Activated CD4-positive, alpha-beta T cell treated with anti-CD3 and anti-CD28 coated beads for 36 hours (primary cell): ENCODE measurements at regions not wholly inside any gene's neighbourhood (a gene's known extent, or its start where the extent isn't known, plus 50 kb on each side); places are given as distances from the start of the nearest gene placed in this dataset.

Source experiments
- ATAC-seq: fragments of 200-7000 bp; cut with Tn5 transposase; one replicate; pipeline ENCODE4 v1.10.0; 2021; ENCODE audit warnings: mild to moderate bottlenecking, moderate library complexity
- CTCF ChIA-PET: fragments of 350-600 bp; sonication (Branson Sonifier 250); formaldehyde crosslinking; loops from one replicate; lab custom pipeline; 2021; ENCODE audit warnings: antibody characterized with exemption; lab: Charles Lee
- POLR2A ChIA-PET: fragments of 350-600 bp; sonication (Branson Sonifier 250); formaldehyde crosslinking; loops from one replicate; lab custom pipeline; 2021; ENCODE audit warnings: antibody characterized with exemption, inconsistent platforms; lab: Charles Lee
- DNase-seq: peaks from one replicate; pipeline ENCODE4 v3.0.0-alpha.2; 2020
- H3K27ac Mint-ChIP-seq: one replicate; pipeline ENCODE4 v1.8.0; 2021; ENCODE audit warnings: mixed read lengths
- H3K27me3 Mint-ChIP-seq: one replicate; pipeline ENCODE4 v1.8.0; 2021; ENCODE audit warnings: mixed read lengths
- H3K36me3 Mint-ChIP-seq: one replicate; pipeline ENCODE4 v1.8.0; 2021; ENCODE audit warnings: low read depth, mixed read lengths
- H3K4me1 Mint-ChIP-seq: one replicate; pipeline ENCODE4 v1.8.0; 2021; ENCODE audit warnings: mixed read lengths
- H3K4me3 Mint-ChIP-seq: one replicate; pipeline ENCODE4 v1.8.0; 2021; ENCODE audit warnings: mild to moderate bottlenecking, moderate library complexity, mixed read lengths
- H3K9me3 Mint-ChIP-seq: one replicate; pipeline ENCODE4 v1.8.0; 2021; ENCODE audit warnings: low read depth, mixed read lengths
- intact Hi-C, 2 experiments: fragments of 100-400 bp; cut with DNase I in 1 of 2; cut with micrococcal nuclease in 1 of 2; formaldehyde crosslinking; loops; one replicate each; pipeline versions ENCODE4 v1.14.2 to v1.15.1; 2022 to 2024; cut with DNase I, micrococcal nuclease

GRCh38 chr17:14719942-14720341 lies 419.1 kb downstream of the HS3ST3B1 start:
- intact Hi-C loops: no loop called here
- ChIA-PET CTCF (no interaction called here), POLR2A (no interaction called here)
- Mint-ChIP-seq H3K36me3 (no peaks in the 10 kb centered on the region), H3K27me3 (peaks cover 5% of the 10 kb centered on the region), H3K9me3 (peaks cover 12% of the 10 kb centered on the region), H3K4me3 (no peak overlapping the region), H3K4me1 (no peaks in the 10 kb centered on the region), H3K27ac (no peak overlapping the region)
- ATAC-seq (no peak), DNase-seq (no peak)

GRCh38 chr17:14717859-14718258 lies 417.0 kb downstream of the HS3ST3B1 start:
- ChIA-PET CTCF (no interaction called here), POLR2A (no interaction called here)
- Mint-ChIP-seq H3K4me1 (no peaks in the 10 kb centered on the region), H3K36me3 (no peaks in the 10 kb centered on the region), H3K4me3 (no peak overlapping the region), H3K27me3 (peaks cover 5% of the 10 kb centered on the region), H3K9me3 (peaks cover 7% of the 10 kb centered on the region), H3K27ac (no peak overlapping the region)
- DNase-seq (no peak), ATAC-seq (no peak)
- intact Hi-C loops: no loop called here

DNA sequence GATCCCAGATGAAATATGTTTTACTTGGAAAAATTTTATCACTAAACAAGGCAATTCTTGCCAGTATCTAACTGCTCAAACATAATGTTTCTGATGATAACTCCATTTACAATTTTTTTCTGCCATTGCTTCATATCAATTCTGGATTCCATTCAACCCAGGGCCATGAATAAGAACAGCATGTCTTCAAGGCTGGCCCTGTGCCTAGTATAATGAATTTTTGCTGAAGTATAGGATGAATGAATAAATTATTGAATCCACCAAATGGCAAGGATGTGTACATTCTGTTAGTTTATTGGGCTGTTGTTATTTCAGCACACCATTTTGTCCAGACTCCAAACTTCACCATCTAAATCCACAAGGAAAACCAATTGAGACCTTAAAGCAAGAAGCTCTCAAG lies 414.7 kb downstream of the HS3ST3B1 start:
- DNase-seq (no peak), ATAC-seq (no peak)
- H3K27me3 Mint-ChIP-seq: peaks cover 5% of the 10 kb centered on the region
- no peak overlapping the region for H3K27ac Mint-ChIP-seq
- H3K36me3 Mint-ChIP-seq: no peaks in the 10 kb centered on the region
- intact Hi-C loops: no loop called here
- H3K9me3 Mint-ChIP-seq: no peaks in the 10 kb centered on the region
- H3K4me3 Mint-ChIP-seq: no peak overlapping the region
- CTCF ChIA-PET: interaction anchor here (0.7 kb wide), 1 partner anchor 211 kb away, joined by 3 read pairs; no protein-coding TSS in a partner anchor
- POLR2A ChIA-PET: no interaction called here
- no peaks in the 10 kb centered on the region for H3K4me1 Mint-ChIP-seq

- intact Hi-C loops: no loop called here
- DNase-seq (no peak), ATAC-seq (no peak)
- Mint-ChIP-seq H3K4me3 (no peak overlapping the region), H3K4me1 (no peaks in the 10 kb centered on the region), H3K27ac (no peak overlapping the region), H3K27me3 (peaks cover 2% of the 10 kb centered on the region), H3K36me3 (no peaks in the 10 kb centered on the region), H3K9me3 (no peaks in the 10 kb centered on the region)
- ChIA-PET POLR2A (no interaction called here), CTCF (no interaction called here)
Observed at GRCh38 chr17:14712611-14713021, 411.7 kb downstream of the HS3ST3B1 start.

DNA sequence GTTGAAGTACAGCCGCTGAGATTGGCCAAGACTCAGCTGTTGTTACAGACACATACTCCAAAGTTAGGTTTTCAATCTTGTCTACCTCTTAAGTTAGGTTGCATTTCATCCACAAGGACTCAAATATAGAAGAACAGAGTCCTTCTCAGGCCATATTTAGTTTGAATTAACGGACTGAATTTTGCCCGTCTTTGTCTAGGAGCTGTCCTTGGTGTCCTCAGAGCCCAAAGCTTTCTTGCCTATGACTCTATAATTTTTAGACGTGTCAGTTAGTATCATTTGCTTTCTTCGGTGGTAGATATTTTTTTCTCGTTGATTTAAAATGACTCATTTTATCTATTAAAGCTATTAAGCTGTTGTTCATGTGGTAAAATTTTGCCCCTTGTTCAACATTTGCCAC lies 403.2 kb downstream of the HS3ST3B1 start:
- DNase-seq: no peak
- intact Hi-C loops: no loop called here
- no peak for ATAC-seq
- no peaks in the 10 kb centered on the region for H3K27me3 Mint-ChIP-seq
- no peak overlapping the region for H3K27ac Mint-ChIP-seq
- no peak overlapping the region for H3K4me3 Mint-ChIP-seq
- H3K36me3 Mint-ChIP-seq: no peaks in the 10 kb centered on the region
- ChIA-PET POLR2A (no interaction called here), CTCF (no interaction called here)
- peaks cover 2% of the 10 kb centered on the region for H3K9me3 Mint-ChIP-seq
- no peaks in the 10 kb centered on the region for H3K4me1 Mint-ChIP-seq

DNA sequence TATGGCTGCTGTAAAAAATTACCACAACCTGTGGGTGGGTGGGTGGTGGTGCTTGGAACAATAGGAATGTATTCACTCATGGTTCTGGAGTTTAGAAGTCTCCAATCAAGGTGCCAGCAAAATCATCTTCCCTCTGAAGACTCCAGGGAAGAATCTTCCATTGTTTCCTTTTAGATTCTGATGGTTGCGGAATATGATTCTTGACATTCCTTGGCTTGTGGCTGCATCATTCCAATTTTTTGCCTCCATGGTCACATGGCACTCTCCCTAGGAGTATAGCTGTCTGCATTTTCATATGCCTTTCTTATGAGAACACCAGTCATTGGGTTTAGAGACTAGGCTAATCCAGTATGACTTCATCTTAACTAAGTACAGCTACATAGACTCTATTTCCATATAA lies 401.0 kb downstream of the HS3ST3B1 start:
- intact Hi-C loops: no loop called here
- no peak overlapping the region for H3K27ac Mint-ChIP-seq
- no peaks in the 10 kb centered on the region for H3K4me1 Mint-ChIP-seq
- peaks cover 2% of the 10 kb centered on the region for H3K9me3 Mint-ChIP-seq
- H3K27me3 Mint-ChIP-seq: no peaks in the 10 kb centered on the region
- POLR2A ChIA-PET: no interaction called here
- CTCF ChIA-PET: no interaction called here
- DNase-seq: no peak
- no peak for ATAC-seq
- H3K4me3 Mint-ChIP-seq: no peak overlapping the region
- no peaks in the 10 kb centered on the region for H3K36me3 Mint-ChIP-seq

DNA sequence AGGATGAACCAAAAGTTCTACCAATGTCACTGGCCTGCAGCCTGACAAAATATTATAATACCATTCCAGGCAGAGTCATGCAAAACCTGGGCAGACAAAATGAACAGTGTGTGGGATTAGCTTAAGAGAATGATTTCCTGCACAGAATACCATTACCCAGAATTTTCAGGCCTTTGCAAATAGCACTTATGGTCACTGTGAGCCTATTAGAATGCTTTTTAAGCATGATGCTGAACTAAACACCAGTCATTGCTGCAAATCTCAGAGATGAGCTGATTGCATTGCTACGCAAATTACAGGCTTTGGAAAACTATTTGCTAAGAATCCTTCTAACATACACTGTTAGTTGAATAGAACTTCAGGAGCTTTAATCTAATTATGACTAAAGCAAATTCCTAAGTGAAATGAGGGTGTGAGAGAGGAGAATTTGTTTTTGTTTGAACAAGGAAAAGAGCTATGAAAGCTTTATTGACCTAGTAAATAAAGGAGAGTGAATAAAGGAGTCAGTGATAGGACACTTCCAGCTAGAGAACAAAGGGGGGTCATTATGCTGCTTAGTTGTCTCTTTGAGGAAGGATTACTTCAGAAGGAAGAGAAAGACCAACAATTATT lies 398.8 kb downstream of the HS3ST3B1 start:
- Mint-ChIP-seq H3K4me3 (no peak overlapping the region), H3K27ac (no peak overlapping the region), H3K27me3 (no peaks in the 10 kb centered on the region), H3K9me3 (no peaks in the 10 kb centered on the region), H3K36me3 (no peaks in the 10 kb centered on the region), H3K4me1 (no peaks in the 10 kb centered on the region)
- DNase-seq (no peak), ATAC-seq (no peak)
- ChIA-PET CTCF (interaction anchor here (1.7 kb wide), 1 partner anchor 9 kb away, joined by 4 read pairs; no protein-coding TSS in a partner anchor), POLR2A (no interaction called here)
- intact Hi-C loops: no loop called here

DNA sequence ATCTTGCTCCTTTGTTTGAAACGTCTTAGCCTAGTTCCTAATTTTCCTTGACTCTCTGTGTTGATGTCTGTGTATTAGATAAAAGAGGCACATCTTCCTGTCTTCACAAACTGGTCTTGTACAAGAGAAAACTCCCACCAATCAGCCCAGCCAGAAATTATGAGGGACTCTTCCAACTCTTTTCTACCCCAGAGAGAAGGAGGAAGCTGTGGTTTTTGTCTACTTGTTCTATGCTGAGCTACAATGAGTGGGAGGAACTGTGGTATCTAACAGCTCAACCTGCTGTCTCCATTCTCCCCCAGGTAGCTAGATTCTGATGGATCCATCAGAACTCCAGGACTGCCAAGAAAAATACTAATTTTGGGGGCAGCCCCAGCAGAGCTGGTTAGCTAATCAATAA lies 392.5 kb downstream of the HS3ST3B1 start:
- intact Hi-C loops: no loop called here
- Mint-ChIP-seq H3K4me1 (peaks cover 11% of the 10 kb centered on the region), H3K36me3 (no peaks in the 10 kb centered on the region)

DNA sequence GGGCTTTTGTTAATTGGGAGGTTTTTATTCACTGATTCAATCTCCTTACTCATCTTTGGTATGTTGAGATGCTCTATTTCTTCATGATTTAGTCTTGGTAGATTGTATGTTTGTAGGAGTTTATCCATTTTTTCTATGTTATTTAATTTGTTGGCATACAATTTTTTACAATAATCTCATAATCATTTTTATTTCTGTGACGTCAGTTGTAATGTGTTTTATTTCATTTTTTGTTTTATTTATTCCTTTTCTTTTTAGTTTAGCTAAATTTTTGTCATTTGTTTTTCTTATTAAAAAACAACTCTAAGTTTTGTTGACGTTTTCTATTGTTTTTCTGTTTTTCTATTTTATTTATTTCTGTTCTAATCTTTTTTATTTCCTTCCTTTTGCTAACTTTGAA lies 389.8 kb downstream of the HS3ST3B1 start:
- DNase-seq (no peak), ATAC-seq (no peak)
- H3K27ac Mint-ChIP-seq: no peak overlapping the region
- H3K4me1 Mint-ChIP-seq: peaks cover 14% of the 10 kb centered on the region
- peaks cover 8% of the 10 kb centered on the region for H3K9me3 Mint-ChIP-seq
- peaks cover 2% of the 10 kb centered on the region for H3K27me3 Mint-ChIP-seq
- intact Hi-C loops: no loop called here
- no peak overlapping the region for H3K4me3 Mint-ChIP-seq
- H3K36me3 Mint-ChIP-seq: no peaks in the 10 kb centered on the region
- ChIA-PET CTCF (no interaction called here), POLR2A (no interaction called here)

More for the DNA sequence above, 392.5 kb downstream of the HS3ST3B1 start:
- DNase-seq (no peak), ATAC-seq (no peak)
- Mint-ChIP-seq H3K9me3 (peaks cover 8% of the 10 kb centered on the region), H3K4me3 (no peak overlapping the region), H3K27me3 (peaks cover 2% of the 10 kb centered on the region), H3K27ac (no peak overlapping the region)
- ChIA-PET POLR2A (no interaction called here), CTCF (interaction anchor here (0.5 kb wide), 1 partner anchor 138 kb away, joined by 3 read pairs; no protein-coding TSS in a partner anchor)

GRCh38 chr17:14688134-14688533 lies 387.3 kb downstream of the HS3ST3B1 start:
- DNase-seq (no peak), ATAC-seq (no peak)
- no peak overlapping the region for H3K4me3 Mint-ChIP-seq
- POLR2A ChIA-PET: no interaction called here
- no peak overlapping the region for H3K27ac Mint-ChIP-seq
- no peaks in the 10 kb centered on the region for H3K27me3 Mint-ChIP-seq
- peaks cover 5% of the 10 kb centered on the region for H3K9me3 Mint-ChIP-seq
- no peaks in the 10 kb centered on the region for H3K36me3 Mint-ChIP-seq
- H3K4me1 Mint-ChIP-seq: peaks cover 3% of the 10 kb centered on the region
- intact Hi-C loops: no loop called here
- CTCF ChIA-PET: no interaction called here

GRCh38 chr17:14672830-14673229 lies 371.9 kb downstream of the HS3ST3B1 start:
- Mint-ChIP-seq H3K27ac (no peak overlapping the region), H3K9me3 (peaks cover 4% of the 10 kb centered on the region), H3K27me3 (peaks cover 5% of the 10 kb centered on the region), H3K4me3 (no peak overlapping the region), H3K4me1 (no peaks in the 10 kb centered on the region), H3K36me3 (no peaks in the 10 kb centered on the region)
- ChIA-PET CTCF (no interaction called here), POLR2A (interaction anchor here (0.6 kb wide), 1 partner anchor 27 kb away, joined by 3 read pairs; no protein-coding TSS in a partner anchor)
- DNase-seq (no peak), ATAC-seq (no peak)
- intact Hi-C loops: no loop called here

- Mint-ChIP-seq H3K36me3 (no peaks in the 10 kb centered on the region), H3K27me3 (peaks cover 5% of the 10 kb centered on the region), H3K9me3 (no peaks in the 10 kb centered on the region), H3K4me3 (no peak overlapping the region), H3K4me1 (no peaks in the 10 kb centered on the region), H3K27ac (no peak overlapping the region)
- ATAC-seq (no peak), DNase-seq (no peak)
- intact Hi-C loops: no loop called here
- ChIA-PET POLR2A (no interaction called here), CTCF (no interaction called here)
Observed at GRCh38 chr17:14670861-14671260, 370.0 kb downstream of the HS3ST3B1 start.
